ENCODE measurements at regions not wholly inside any gene's neighbourhood (a gene's known extent, or its start where the extent isn't known, plus 50 kb on each side); places are given as distances from the start of the nearest gene placed in this dataset.

- no peak for DNase-seq (ENCODE audit: low read depth)
Observed at GRCh38 chr1:38571726-38572125, 287.8 kb downstream of the RRAGC start.

- no peak for DNase-seq (ENCODE audit: low read depth)
Observed at GRCh38 chr1:38570657-38570975, 289.0 kb downstream of the RRAGC start.

GRCh38 chr1:38569932-38570656 is 289.5 kb downstream of the RRAGC start:
- DNase-seq (ENCODE audit: low read depth), result no peak

- no peak for DNase-seq (ENCODE audit: low read depth)
Observed at GRCh38 chr1:38568061-38568857, 291.3 kb downstream of the RRAGC start.

GRCh38 chr1:38567401-38567800 is 292.2 kb downstream of the RRAGC start:
- DNase-seq (ENCODE audit: low read depth), result no peak

- DNase-seq (ENCODE audit: low read depth), result no peak
Observed at GRCh38 chr1:38565020-38565491, 294.5 kb downstream of the RRAGC start.

- DNase-seq (ENCODE audit: low read depth), result no peak
Observed at GRCh38 chr1:38563942-38564735, 295.4 kb downstream of the RRAGC start.

- DNase-seq (ENCODE audit: low read depth), result no peak
Observed at GRCh38 chr1:38561725-38562124, 297.8 kb downstream of the RRAGC start.

- DNase-seq (ENCODE audit: low read depth), result no peak
Observed at GRCh38 chr1:38561110-38561509, 298.5 kb downstream of the RRAGC start.

GRCh38 chr1:38560457-38560856 is 299.1 kb downstream of the RRAGC start:
- no peak for DNase-seq (ENCODE audit: low read depth)

GRCh38 chr1:38559446-38560165 is 300.0 kb downstream of the RRAGC start:
- no peak for DNase-seq (ENCODE audit: low read depth)

- no peak for DNase-seq (ENCODE audit: low read depth)
Observed at GRCh38 chr1:38558500-38559445, 300.8 kb downstream of the RRAGC start.

GRCh38 chr1:38558055-38558454 is 301.5 kb downstream of the RRAGC start:
- DNase-seq (ENCODE audit: low read depth), result no peak

GRCh38 chr1:38555594-38555993 is 304.0 kb downstream of the RRAGC start:
- DNase-seq (ENCODE audit: low read depth), result no peak

- DNase-seq (ENCODE audit: low read depth), result no peak
Observed at GRCh38 chr1:38555130-38555529, 304.4 kb downstream of the RRAGC start.

- DNase-seq (ENCODE audit: low read depth), result no peak
Observed at GRCh38 chr1:38551318-38552307, 308.0 kb downstream of the RRAGC start.

- no peak for DNase-seq (ENCODE audit: low read depth)
Observed at GRCh38 chr1:38549191-38549590, 310.4 kb downstream of the RRAGC start.

GRCh38 chr1:38547321-38547720 is 312.3 kb downstream of the RRAGC start:
- no peak for DNase-seq (ENCODE audit: low read depth)

- no peak for DNase-seq (ENCODE audit: low read depth)
Observed at GRCh38 chr1:38546636-38547035, 312.9 kb downstream of the RRAGC start.

GRCh38 chr1:38541223-38541622 is 318.3 kb downstream of the RRAGC start:
- DNase-seq (ENCODE audit: low read depth), result no peak
